Ishikawa (cell line): ENCODE measurements at regions not wholly inside any gene's neighbourhood (a gene's known extent, or its start where the extent isn't known, plus 50 kb on each side); places are given as distances from the start of the nearest gene placed in this dataset.

ENCODE experiments used
- CEBPB ChIP-seq: IDR thresholded peaks from 2 replicates; pipeline ENCODE4 v1.6.1; 2012
- CREB1 ChIP-seq: IDR thresholded peaks from 2 replicates; pipeline ENCODE4 v1.6.1; 2012; ENCODE audit warnings: low read depth
- EGR1 ChIP-seq: IDR thresholded peaks from 2 replicates; pipeline ENCODE4 v1.6.1; 2012
- EP300 ChIP-seq: IDR thresholded peaks from 2 replicates; pipeline ENCODE4 v1.6.1; 2012; ENCODE audit warnings: borderline replicate concordance
- FOXM1 ChIP-seq: IDR thresholded peaks from 2 replicates; pipeline ENCODE4 v1.6.1; 2012; ENCODE audit warnings: low read depth, borderline replicate concordance
- MAX ChIP-seq: IDR thresholded peaks from 2 replicates; pipeline ENCODE4 v1.6.1; 2012
- NFIC ChIP-seq: IDR thresholded peaks from 2 replicates; pipeline ENCODE4 v1.6.1; 2012
- RAD21 ChIP-seq: IDR thresholded peaks from 2 replicates; pipeline ENCODE4 v1.6.1; 2012; ENCODE audit warnings: low read depth
- REST ChIP-seq: IDR thresholded peaks from 2 replicates; pipeline ENCODE4 v1.6.1; 2012; ENCODE audit warnings: low read depth, mild to moderate bottlenecking
- TAF1 ChIP-seq: IDR thresholded peaks from 2 replicates; pipeline ENCODE4 v1.6.1; 2012; ENCODE audit warnings: low read depth, mild to moderate bottlenecking
- TEAD4 ChIP-seq: IDR thresholded peaks from 2 replicates; pipeline ENCODE4 v1.6.1; 2012
- USF1 ChIP-seq: IDR thresholded peaks from 2 replicates; pipeline ENCODE4 v1.6.1; 2012
- YY1 ChIP-seq: IDR thresholded peaks from 2 replicates; pipeline ENCODE4 v1.6.1; 2012; ENCODE audit warnings: low read depth
- ZBTB7A ChIP-seq: IDR thresholded peaks from 2 replicates; pipeline ENCODE4 v1.6.1; 2012; ENCODE audit warnings: low read depth

GRCh38 chr12:131445184-131445774 is 265.6 kb upstream of the SFSWAP start:
- TF ChIP-seq EP300, result no peak
- TF ChIP-seq CEBPB, result no peak
- no peak for TF ChIP-seq NFIC
- TF ChIP-seq RAD21, result no peak
- TF ChIP-seq CREB1, result no peak
- no peak for TF ChIP-seq TAF1
- TF ChIP-seq TEAD4, result no peak
- TF ChIP-seq REST, result no peak
- no peak for TF ChIP-seq MAX
- TF ChIP-seq FOXM1, result no peak
- no peak for TF ChIP-seq YY1
- TF ChIP-seq EGR1, result no peak
- TF ChIP-seq ZBTB7A, result no peak
- TF ChIP-seq USF1, result no peak
